LNCAP (cell line): ENCODE measurements at regions not wholly inside any gene's neighbourhood (a gene's known extent, or its start where the extent isn't known, plus 50 kb on each side); places are given as distances from the start of the nearest gene placed in this dataset.

Source experiments
- CTCF ChIP-seq: fragments of 450-650 bp; IDR thresholded peaks from 2 replicates; pipeline ENCODE4 v1.5.1; 2017; ENCODE audit warnings: mild to moderate bottlenecking

GRCh38 chr5:79850941-79851340 is 140.1 kb downstream of the MTX3 start:
- no peak for TF ChIP-seq CTCF

GRCh38 chr5:79850316-79850822 is 140.7 kb downstream of the MTX3 start:
- no peak for TF ChIP-seq CTCF

- no peak for TF ChIP-seq CTCF
These were observed 141.4 kb downstream of the MTX3 start for GRCh38 chr5:79849486-79850315.
